H9 (cell line): ENCODE measurements at regions not wholly inside any gene's neighbourhood (a gene's known extent, or its start where the extent isn't known, plus 50 kb on each side); places are given as distances from the start of the nearest gene placed in this dataset.

ENCODE experiments used
- DNase-seq: peaks from one replicate; pipeline ENCODE4 v3.0.0-alpha.2; 2017
- H2AFZ ChIP-seq: one replicate; pipeline ENCODE4 v1.6.1; 2013; ENCODE audit warnings: mild to moderate bottlenecking, low read length, control low read depth, moderate library complexity
- H2AK5ac ChIP-seq: 2 replicates; pipeline ENCODE4 v1.6.1; 2013; ENCODE audit warnings: low read length, control low read depth, mixed read lengths; ENCODE audit not compliant: insufficient read length
- H2BK120ac ChIP-seq: one replicate; pipeline ENCODE4 v1.6.1; 2013; ENCODE audit warnings: low read depth, mild to moderate bottlenecking, low read length, control low read depth, inconsistent platforms; ENCODE audit not compliant: poor library complexity, severe bottlenecking
- H2BK12ac ChIP-seq: 2 replicates; pipeline ENCODE4 v1.6.1; 2013; ENCODE audit warnings: low read length, control low read depth, mixed read lengths, low read depth; ENCODE audit not compliant: insufficient read length
- H2BK15ac ChIP-seq: 2 replicates; pipeline ENCODE4 v1.6.1; 2013; ENCODE audit warnings: low read depth, low read length, control low read depth
- H2BK20ac ChIP-seq: one replicate; pipeline ENCODE4 v1.6.1; 2013; ENCODE audit warnings: low read depth, mild to moderate bottlenecking, low read length, control low read depth, inconsistent platforms; ENCODE audit not compliant: poor library complexity, severe bottlenecking
- H2BK5ac ChIP-seq: 2 replicates; pipeline ENCODE4 v1.6.1; 2013; ENCODE audit warnings: low read length, control low read depth, mixed read lengths; ENCODE audit not compliant: insufficient read length
- H3K14ac ChIP-seq: 2 replicates; pipeline ENCODE4 v1.6.1; 2013; ENCODE audit warnings: low read length, control low read depth; ENCODE audit not compliant: insufficient read depth
- H3K18ac ChIP-seq: 2 replicates; pipeline ENCODE4 v1.6.1; 2013; ENCODE audit warnings: low read depth, mild to moderate bottlenecking, mixed read lengths, low read length, control low read depth; ENCODE audit not compliant: insufficient read length
- H3K23ac ChIP-seq: 2 replicates; pipeline ENCODE4 v1.6.1; 2013; ENCODE audit warnings: low read length, control low read depth, mixed read lengths, low read depth; ENCODE audit not compliant: insufficient read length
- H3K23me2 ChIP-seq: 2 replicates; pipeline ENCODE4 v1.6.1; 2013; ENCODE audit warnings: low read depth, mild to moderate bottlenecking, mixed read lengths, low read length, control low read depth; ENCODE audit not compliant: insufficient read length, poor library complexity, severe bottlenecking
- H3K27ac ChIP-seq: 2 replicates; pipeline ENCODE4 v1.5.1; 2013; ENCODE audit warnings: low read length, control low read depth, mixed read lengths, low read depth; ENCODE audit not compliant: insufficient read length
- H3K27me3 ChIP-seq: 2 replicates; pipeline ENCODE4 v1.6.1; 2013; ENCODE audit warnings: low read length, control low read depth, inconsistent platforms; ENCODE audit not compliant: insufficient read depth
- H3K4ac ChIP-seq: 2 replicates; pipeline ENCODE4 v1.6.1; 2013; ENCODE audit warnings: low read depth, mild to moderate bottlenecking, control low read depth, inconsistent platforms, low read length, moderate library complexity
- H3K4me1 ChIP-seq: 2 replicates; pipeline ENCODE4 v1.6.1; 2013; ENCODE audit warnings: low read length, control low read depth, inconsistent platforms; ENCODE audit not compliant: insufficient read depth
- H3K4me2 ChIP-seq: 2 replicates; pipeline ENCODE4 v1.6.1; 2013; ENCODE audit warnings: low read length, control low read depth, mixed read lengths; ENCODE audit not compliant: insufficient read length, insufficient read depth
- H3K56ac ChIP-seq: 2 replicates; pipeline ENCODE4 v1.6.1; 2013; ENCODE audit warnings: low read depth, mild to moderate bottlenecking, mixed read lengths, low read length, control low read depth; ENCODE audit not compliant: insufficient read length
- H3K79me1 ChIP-seq: 2 replicates; pipeline ENCODE4 v1.6.1; 2013; ENCODE audit warnings: low read depth, mild to moderate bottlenecking, moderate library complexity, low read length, control low read depth, inconsistent platforms; ENCODE audit not compliant: insufficient read depth, poor library complexity, severe bottlenecking
- H3K79me2 ChIP-seq: 2 replicates; pipeline ENCODE4 v1.6.1; 2013; ENCODE audit warnings: low read length, control low read depth, inconsistent platforms; ENCODE audit not compliant: insufficient read depth
- H3K9ac ChIP-seq: 2 replicates; pipeline ENCODE4 v1.6.1; 2013; ENCODE audit warnings: low read length, control low read depth, mixed read lengths; ENCODE audit not compliant: insufficient read length; ENCODE audit errors: extremely low read depth
- H3K9me3 ChIP-seq: one replicate; pipeline ENCODE4 v1.6.1; 2013; ENCODE audit warnings: low read depth, low read length, inconsistent platforms; ENCODE audit not compliant: control insufficient read depth
- H3T11ph ChIP-seq: one replicate; pipeline ENCODE4 v1.6.1; 2013; ENCODE audit warnings: mild to moderate bottlenecking, low read length, control low read depth, inconsistent platforms
- H4K20me1 ChIP-seq: one replicate; pipeline ENCODE4 v1.6.1; 2013; ENCODE audit not compliant: control insufficient read depth, insufficient read length, insufficient read depth
- H4K5ac ChIP-seq: 2 replicates; pipeline ENCODE4 v1.6.1; 2013; ENCODE audit warnings: low read depth, mild to moderate bottlenecking, mixed read lengths, low read length, control low read depth; ENCODE audit not compliant: insufficient read length
- H4K8ac ChIP-seq: replicated peaks from 2 replicates; pipeline ENCODE4 v1.6.1; 2013; ENCODE audit warnings: low read length, control low read depth, mixed read lengths, low read depth; ENCODE audit not compliant: insufficient read length
- H4K91ac ChIP-seq: 2 replicates; pipeline ENCODE4 v1.6.1; 2013; ENCODE audit warnings: low read depth, mild to moderate bottlenecking, moderate library complexity, mixed read lengths, low read length, control low read depth; ENCODE audit not compliant: insufficient read length
- H3K27ac Mint-ChIP-seq, 3 experiments: 2 replicates in 2 of 3; 3 replicates in 1 of 3; pipeline ENCODE4 v1.8.0; 2020 to 2021; ENCODE audit warnings: mixed read lengths in 3 of 3, mild to moderate bottlenecking in 1 of 3, moderate library complexity in 1 of 3
- H3K27me3 Mint-ChIP-seq: 2 replicates; pipeline ENCODE4 v1.8.0; 2021; ENCODE audit warnings: low read depth, mild to moderate bottlenecking, moderate library complexity, mixed read lengths
- H3K36me3 Mint-ChIP-seq, 3 experiments: 2 replicates in 2 of 3; 3 replicates in 1 of 3; pipeline ENCODE4 v1.8.0; 2020 to 2021; ENCODE audit warnings: low read depth in 3 of 3, mixed read lengths in 3 of 3; ENCODE audit not compliant: insufficient read depth in 1 of 3
- H3K4me1 Mint-ChIP-seq, 2 experiments: 2 replicates each; pipeline ENCODE4 v1.8.0; 2020; ENCODE audit warnings: mixed read lengths in 2 of 2
- H3K4me3 Mint-ChIP-seq, 2 experiments: 2 replicates in 1 of 2; 3 replicates in 1 of 2; pipeline ENCODE4 v1.8.0; 2020 to 2021; ENCODE audit warnings: mild to moderate bottlenecking in 2 of 2, mixed read lengths in 2 of 2, moderate library complexity in 1 of 2
- H3K9me3 Mint-ChIP-seq, 2 experiments: 2 replicates in 1 of 2; 3 replicates in 1 of 2; pipeline ENCODE4 v1.8.0; 2020; ENCODE audit warnings: mild to moderate bottlenecking in 2 of 2, mixed read lengths in 2 of 2, moderate library complexity in 1 of 2
- WGBS: extraction: QIAGEN DNeasy Blood & Tissue Kit; methylation state at CpG from one replicate; pipeline ENCODE4 v1.1.7; 2013; ENCODE audit warnings: missing lambda C conversion rate, low lambda C conversion rate, mixed read lengths; ENCODE audit not compliant: insufficient read length; ENCODE audit errors: extremely low coverage; 5-methylcytosine and 5-hydroxymethylcytosine counted together
- TF ChIP-seq, protein P1 (sequence below): fragments of 200-600 bp; sonication (generic); conservative IDR thresholded peaks from 3 replicates; pipeline ENCODE4 v1.8.0; 2021; ENCODE audit warnings: antibody characterized with exemption, mild to moderate bottlenecking

DNA sequence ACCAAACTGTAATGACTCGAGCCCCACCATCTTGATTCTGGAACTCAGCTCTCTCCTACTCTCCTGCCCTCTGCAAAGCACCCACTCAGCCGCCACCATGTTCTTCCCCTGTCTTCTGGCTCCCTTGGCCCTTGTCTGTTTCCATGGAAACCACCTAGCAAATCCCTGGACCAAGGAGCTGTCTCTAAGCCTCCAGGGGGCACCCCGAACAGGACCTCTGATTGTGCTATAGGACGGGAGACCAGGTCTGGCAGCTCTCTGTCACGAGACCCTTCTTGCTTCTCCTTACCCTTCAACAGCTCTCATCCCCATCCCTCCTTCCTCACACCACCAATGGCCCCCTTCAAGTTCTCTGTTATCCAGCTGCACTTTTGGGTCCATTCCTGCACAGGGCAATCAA is 277.7 kb upstream of the ZNF507 start:
- Histone ChIP-seq H2BK12ac (no peak overlapping the region), H3K27ac (no peak overlapping the region), H3K27me3 (no peaks in the 10 kb centered on the region), H2BK15ac (no peak overlapping the region), H3K23me2 (no peaks in the 10 kb centered on the region), H3K14ac (no peak overlapping the region), H3K56ac (no peak overlapping the region), H3K79me2 (no peaks in the 10 kb centered on the region), H4K8ac (no peak overlapping the region), H2BK5ac (no peak overlapping the region), H3K79me1 (no peaks in the 10 kb centered on the region), H3T11ph (no peak overlapping the region), H3K4ac (no peak overlapping the region), H2AK5ac (no peak overlapping the region), H4K5ac (no peak overlapping the region), H3K4me2 (no peak overlapping the region), H4K20me1 (no peaks in the 10 kb centered on the region), H2BK120ac (no peak overlapping the region), H4K91ac (no peak overlapping the region), H3K9ac (no peak overlapping the region), H2AFZ (no peak overlapping the region), H3K23ac (no peak overlapping the region), H3K18ac (no peak overlapping the region), H3K9me3 (no peaks in the 10 kb centered on the region), H2BK20ac (no peak overlapping the region), H3K4me1 (no peaks in the 10 kb centered on the region)
- no CpG with 5 or more reads among the region's 5 CpGs for WGBS
- no peak overlapping the region for H3K27ac Mint-ChIP-seq
- H3K9me3 Mint-ChIP-seq = no peaks in the 10 kb centered on the region
- no peaks in the 10 kb centered on the region; the same call in 1 of the 2 replicates for H3K27me3 Mint-ChIP-seq
- no peaks in the 10 kb centered on the region; a peak in 1 of 7 replicates for H3K36me3 Mint-ChIP-seq
- peaks cover 0 to 16% of the 10 kb centered on the region in 2 experiments; a peak in 3 of 4 replicates for H3K4me1 Mint-ChIP-seq
- TF ChIP-seq, protein P1, sequence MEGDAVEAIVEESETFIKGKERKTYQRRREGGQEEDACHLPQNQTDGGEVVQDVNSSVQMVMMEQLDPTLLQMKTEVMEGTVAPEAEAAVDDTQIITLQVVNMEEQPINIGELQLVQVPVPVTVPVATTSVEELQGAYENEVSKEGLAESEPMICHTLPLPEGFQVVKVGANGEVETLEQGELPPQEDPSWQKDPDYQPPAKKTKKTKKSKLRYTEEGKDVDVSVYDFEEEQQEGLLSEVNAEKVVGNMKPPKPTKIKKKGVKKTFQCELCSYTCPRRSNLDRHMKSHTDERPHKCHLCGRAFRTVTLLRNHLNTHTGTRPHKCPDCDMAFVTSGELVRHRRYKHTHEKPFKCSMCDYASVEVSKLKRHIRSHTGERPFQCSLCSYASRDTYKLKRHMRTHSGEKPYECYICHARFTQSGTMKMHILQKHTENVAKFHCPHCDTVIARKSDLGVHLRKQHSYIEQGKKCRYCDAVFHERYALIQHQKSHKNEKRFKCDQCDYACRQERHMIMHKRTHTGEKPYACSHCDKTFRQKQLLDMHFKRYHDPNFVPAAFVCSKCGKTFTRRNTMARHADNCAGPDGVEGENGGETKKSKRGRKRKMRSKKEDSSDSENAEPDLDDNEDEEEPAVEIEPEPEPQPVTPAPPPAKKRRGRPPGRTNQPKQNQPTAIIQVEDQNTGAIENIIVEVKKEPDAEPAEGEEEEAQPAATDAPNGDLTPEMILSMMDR = peak; percentile 52; the same call in 2 of the 3 replicates
- H3K4me3 Mint-ChIP-seq = no peak overlapping the region
- peak; percentile 81 for DNase-seq
